HepG2 (cell line): ENCODE measurements at regions not wholly inside any gene's neighbourhood (a gene's known extent, or its start where the extent isn't known, plus 50 kb on each side); places are given as distances from the start of the nearest gene placed in this dataset.

Source experiments
- ATAC-seq: fragments of 200-7000 bp; cut with Tn5 transposase; 3 replicates; pipeline ENCODE4 v1.9.1; 2020; ENCODE audit warnings: mild to moderate bottlenecking, moderate library complexity
- BruUV-seq: library from RNA; stranded (reverse); fragments of 400-500 nt; replicated peaks from 2 replicates; lab custom pipeline; 2021; lab: Mats Ljungman, UMichigan
- CTCF ChIA-PET: fragments of 300-600 bp; formaldehyde crosslinking; extraction: SDS; loops from one replicate; lab custom pipeline; 2021; ENCODE audit warnings: low total read pairs, inconsistent platforms, low intra/inter-chr PET ratio; lab: Yijun Ruan, JAX
- POLR2A ChIA-PET: fragments of 350-600 bp; sonication (Branson Sonifier 250); formaldehyde crosslinking; loops from one replicate; lab custom pipeline; 2020; ENCODE audit warnings: antibody characterized with exemption, inconsistent platforms; lab: Yijun Ruan, JAX
- DNase-seq: peaks from one replicate; pipeline ENCODE4 v3.0.0-alpha.2; 2015; ENCODE audit warnings: low spot score
- FAIRE-seq: peaks from 3 replicates; lab custom pipeline; 2011; peaks lifted over from hg19 to GRCh38; lab: Jason Lieb, UNC
- H2AFZ ChIP-seq: one replicate; pipeline ENCODE4 v1.6.1; 2011; ENCODE audit warnings: low read length, inconsistent platforms
- H3K27ac ChIP-seq: fragments of 300-600 bp; 3 replicates; pipeline ENCODE4 v1.8.0; 2011; ENCODE audit warnings: mixed run types, mild to moderate bottlenecking, mixed read lengths, low read length, inconsistent platforms; ENCODE audit not compliant: insufficient read depth; ENCODE audit errors: extremely low read length
- H3K27me3 ChIP-seq, 2 experiments: fragments of 200-600 bp in 1 of 2; 2 replicates in 1 of 2; 3 replicates in 1 of 2; pipeline versions ENCODE4 v1.6.0 to v1.8.0; 2011; ENCODE audit warnings: low read length in 2 of 2, mild to moderate bottlenecking in 2 of 2, moderate library complexity in 2 of 2, inconsistent platforms in 1 of 2; ENCODE audit not compliant: insufficient read depth in 2 of 2, control insufficient read depth in 1 of 2
- H3K36me3 ChIP-seq, 2 experiments: fragments of 200-600 bp in 1 of 2; replicated peaks in 1 of 2; 2 replicates in 1 of 2; 3 replicates in 1 of 2; pipeline versions ENCODE4 v1.5.1 to v1.8.0; 2011; ENCODE audit warnings: low read length in 2 of 2, inconsistent platforms in 1 of 2; ENCODE audit not compliant: insufficient read depth in 2 of 2, control insufficient read depth in 1 of 2
- H3K4me1 ChIP-seq: 2 replicates; pipeline ENCODE4 v1.5.1; 2012; ENCODE audit warnings: low read length, inconsistent platforms; ENCODE audit not compliant: insufficient read depth
- H3K4me2 ChIP-seq: 2 replicates; pipeline ENCODE4 v1.6.0; 2011; ENCODE audit warnings: low read depth, low read length, inconsistent platforms
- H3K4me3 ChIP-seq, 3 experiments: fragments of 200-600 bp in 1 of 3; sonication (generic), shearing (Covaris generic) in 1 of 3; replicated peaks in 1 of 3; 2 replicates each; pipeline ENCODE4 v1.5.1; 2011 to 2016; ENCODE audit warnings: low read length in 3 of 3, inconsistent platforms in 2 of 3, low read depth in 2 of 3, mild to moderate bottlenecking in 2 of 3, control low read depth in 1 of 3, mixed read lengths in 1 of 3; ENCODE audit not compliant: insufficient read depth in 1 of 3
- H3K79me2 ChIP-seq: one replicate; pipeline ENCODE4 v1.6.1; 2011; ENCODE audit warnings: low read length, inconsistent platforms; ENCODE audit not compliant: insufficient read depth
- H3K9ac ChIP-seq: 2 replicates; pipeline ENCODE4 v1.6.0; 2011; ENCODE audit warnings: mild to moderate bottlenecking, low read depth, low read length, inconsistent platforms; ENCODE audit not compliant: insufficient read depth
- H3K9me3 ChIP-seq: 2 replicates; pipeline ENCODE4 v1.5.1; 2012; ENCODE audit warnings: mild to moderate bottlenecking, low read length
- H4K20me1 ChIP-seq: 2 replicates; pipeline ENCODE4 v1.6.0; 2011; ENCODE audit warnings: inconsistent platforms, mild to moderate bottlenecking, low read length, moderate library complexity; ENCODE audit not compliant: insufficient read depth
- AGO2 ChIP-seq: fragments of 200-400 bp; formaldehyde crosslinking; optimal IDR thresholded peaks from 2 replicates; pipeline ENCODE3; 2017; ENCODE audit warnings: mild to moderate bottlenecking, low read depth, low read length, moderate library complexity
- GATA4 ChIP-seq: sonication (generic); IDR thresholded peaks from 2 replicates; pipeline ENCODE4 v1.6.1; 2016; ENCODE audit warnings: antibody characterized with exemption, low read depth, borderline replicate concordance
- KLF13 ChIP-seq: sonication (generic); formaldehyde crosslinking; IDR thresholded peaks from 2 replicates; pipeline ENCODE4 v1.4.0; 2020; ENCODE audit warnings: mild to moderate bottlenecking, missing genetic modification reagents
- NFE2L2 ChIP-seq: fragments of 150-350 bp; IDR thresholded peaks from 2 replicates; pipeline ENCODE4 v1.6.1; 2014; ENCODE audit warnings: low read length
- POLR2G ChIP-seq: fragments of 200-400 bp; formaldehyde crosslinking; IDR thresholded peaks from 2 replicates; pipeline ENCODE4 v1.6.1; 2018; ENCODE audit warnings: mild to moderate bottlenecking, low read depth, low read length, moderate library complexity
- SALL2 ChIP-seq: sonication (generic); formaldehyde crosslinking; IDR thresholded peaks from 2 replicates; pipeline ENCODE4 v1.8.1; 2023; ENCODE audit warnings: mild to moderate bottlenecking, missing genetic modification reagents, inconsistent platforms
- SKIL ChIP-seq: sonication (generic); formaldehyde crosslinking; IDR thresholded peaks from 2 replicates; pipeline ENCODE4 v1.8.0; 2022; ENCODE audit warnings: missing genetic modification reagents, mild to moderate bottlenecking, moderate library complexity, borderline replicate concordance
- ZBTB10 ChIP-seq: sonication (generic); formaldehyde crosslinking; IDR thresholded peaks from 2 replicates; pipeline ENCODE4 v1.4.0; 2020; ENCODE audit warnings: missing genetic modification reagents, borderline replicate concordance
- ZBTB20 ChIP-seq: sonication (generic); formaldehyde crosslinking; IDR thresholded peaks from 2 replicates; pipeline ENCODE4 v1.8.1; 2023; ENCODE audit warnings: missing genetic modification reagents, low read depth, mild to moderate bottlenecking, borderline replicate concordance
- ZNF512 ChIP-seq: sonication (generic); formaldehyde crosslinking; IDR thresholded peaks from 2 replicates; pipeline ENCODE4 v1.4.0; 2020; ENCODE audit warnings: mild to moderate bottlenecking, missing genetic modification reagents
- ZNF737 ChIP-seq: sonication (generic); formaldehyde crosslinking; IDR thresholded peaks from 2 replicates; pipeline ENCODE4 v1.5.0; 2020; ENCODE audit warnings: missing genetic modification reagents, mild to moderate bottlenecking, borderline replicate concordance
- ZNF749 ChIP-seq: sonication (generic); formaldehyde crosslinking; IDR thresholded peaks from 2 replicates; pipeline ENCODE4 v1.8.0; 2022; ENCODE audit warnings: mild to moderate bottlenecking, missing genetic modification reagents, moderate library complexity, borderline replicate concordance
- WGBS: methylation state at CpG from one replicate; pipeline ENCODE4 v1.1.6; 2017; ENCODE audit warnings: low lambda C conversion rate; 5-methylcytosine and 5-hydroxymethylcytosine counted together
- in situ Hi-C: cut with HindIII; loops from 2 replicates; pipeline ENCODE4 v1.10.0; 2017; ENCODE audit warnings: low pct_unique_long_range_greater_than_20kb; ENCODE audit not compliant: extremely low pct_ligation_motif_present
- intact Hi-C: fragments of 100-400 bp; cut with micrococcal nuclease; formaldehyde crosslinking; loops from one replicate; pipeline ENCODE4 v1.10.0; 2022; ENCODE audit not compliant: unreplicated experiment

- Histone ChIP-seq H3K36me3 (no peaks in the 10 kb centered on the region), H3K9me3 (no peaks in the 10 kb centered on the region), H3K79me2 (no peaks in the 10 kb centered on the region), H3K27me3 (no peaks in the 10 kb centered on the region; a peak in 1 of 5 replicates), H2AFZ (no peak overlapping the region), H3K9ac (no peak overlapping the region), H3K4me3 (no peak overlapping the region), H4K20me1 (no peaks in the 10 kb centered on the region), H3K4me2 (no peak overlapping the region), H3K4me1 (no peaks in the 10 kb centered on the region), H3K27ac (no peak overlapping the region)
- ATAC-seq (no peak), FAIRE-seq (no peak), DNase-seq (no peak)
- TF ChIP-seq SALL2 (CRISPR knock-in tag) (no peak), KLF13 (CRISPR knock-in tag) (no peak), ZNF512 (CRISPR knock-in tag) (no peak), GATA4 (no peak), AGO2 (no peak), POLR2G (no peak), NFE2L2 (no peak), ZBTB10 (no peak), ZBTB20 (CRISPR knock-in tag) (no peak), ZNF737 (CRISPR knock-in tag) (no peak), ZNF749 (CRISPR knock-in tag) (no peak), SKIL (CRISPR knock-in tag) (no peak)
- in situ Hi-C loops (no loop called here), intact Hi-C loops (no loop called here)
- WGBS = 30% methylated on average over 8 of the region's 8 CpGs
- BruUV-seq = no TSS peak
- ChIA-PET CTCF (no interaction called here), POLR2A (no interaction called here)
These were observed 143.4 kb downstream of the TRIM43 start for GRCh38 chr2:95734976-95735890.
